ENCODE measurements at regions not wholly inside any gene's neighbourhood (a gene's known extent, or its start where the extent isn't known, plus 50 kb on each side); places are given as distances from the start of the nearest gene placed in this dataset.

DNA sequence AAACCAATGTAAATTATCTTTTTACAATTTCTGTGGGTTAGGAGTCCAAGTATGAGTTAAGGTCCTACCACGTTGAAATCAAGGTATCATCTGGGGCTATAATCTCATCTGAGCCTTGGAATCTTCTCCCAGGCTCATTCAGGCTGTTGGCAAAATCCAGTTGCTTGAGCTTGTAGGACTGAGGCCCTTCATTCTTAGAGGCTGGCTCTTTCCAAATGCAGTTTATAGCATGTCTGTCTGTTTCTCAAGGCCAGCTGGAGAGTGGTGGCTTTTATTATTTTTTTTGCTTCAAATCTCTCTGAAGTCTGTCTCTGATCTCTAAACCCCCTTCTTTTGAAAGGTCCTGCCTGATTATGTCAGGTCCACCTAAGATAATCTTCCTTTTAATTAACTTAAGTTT lies 177.2 kb upstream of the ASCC3 start:
- Histone ChIP-seq H3K4me1 (no peaks in the 10 kb centered on the region), H3K27ac (replicated peaks in 1 of 4) (no peak overlapping the region), H3K4me3 (no peak overlapping the region), H3K9me3 (peaks cover 0 to 11% (median 2%) of the 10 kb centered on the region in 4 donors), H3K27me3 (no peaks in the 10 kb centered on the region), H3K36me3 (no peaks in the 10 kb centered on the region)
- no peak for DNase-seq (ENCODE audit: extremely low spot score)
- TF ChIP-seq POLR2AphosphoS5 (IDR thresholded peaks at IDR 0.05), result no peak
- TF ChIP-seq EP300 (IDR thresholded peaks at IDR 0.05), result no peak
- TF ChIP-seq, protein P1, sequence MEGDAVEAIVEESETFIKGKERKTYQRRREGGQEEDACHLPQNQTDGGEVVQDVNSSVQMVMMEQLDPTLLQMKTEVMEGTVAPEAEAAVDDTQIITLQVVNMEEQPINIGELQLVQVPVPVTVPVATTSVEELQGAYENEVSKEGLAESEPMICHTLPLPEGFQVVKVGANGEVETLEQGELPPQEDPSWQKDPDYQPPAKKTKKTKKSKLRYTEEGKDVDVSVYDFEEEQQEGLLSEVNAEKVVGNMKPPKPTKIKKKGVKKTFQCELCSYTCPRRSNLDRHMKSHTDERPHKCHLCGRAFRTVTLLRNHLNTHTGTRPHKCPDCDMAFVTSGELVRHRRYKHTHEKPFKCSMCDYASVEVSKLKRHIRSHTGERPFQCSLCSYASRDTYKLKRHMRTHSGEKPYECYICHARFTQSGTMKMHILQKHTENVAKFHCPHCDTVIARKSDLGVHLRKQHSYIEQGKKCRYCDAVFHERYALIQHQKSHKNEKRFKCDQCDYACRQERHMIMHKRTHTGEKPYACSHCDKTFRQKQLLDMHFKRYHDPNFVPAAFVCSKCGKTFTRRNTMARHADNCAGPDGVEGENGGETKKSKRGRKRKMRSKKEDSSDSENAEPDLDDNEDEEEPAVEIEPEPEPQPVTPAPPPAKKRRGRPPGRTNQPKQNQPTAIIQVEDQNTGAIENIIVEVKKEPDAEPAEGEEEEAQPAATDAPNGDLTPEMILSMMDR (IDR thresholded peaks at IDR 0.05), result no peak
- TF ChIP-seq POLR2A (IDR thresholded peaks at IDR 0.05; ENCODE audit: low read depth), result no peak
- intact Hi-C loops (cut with DNase I), result loop anchor here (10.0 kb wide), 1 partner anchor 627 kb away; no protein-coding TSS in a partner anchor
- WGBS, result 45% methylated on average over 1 of the region's 1 CpG

DNA sequence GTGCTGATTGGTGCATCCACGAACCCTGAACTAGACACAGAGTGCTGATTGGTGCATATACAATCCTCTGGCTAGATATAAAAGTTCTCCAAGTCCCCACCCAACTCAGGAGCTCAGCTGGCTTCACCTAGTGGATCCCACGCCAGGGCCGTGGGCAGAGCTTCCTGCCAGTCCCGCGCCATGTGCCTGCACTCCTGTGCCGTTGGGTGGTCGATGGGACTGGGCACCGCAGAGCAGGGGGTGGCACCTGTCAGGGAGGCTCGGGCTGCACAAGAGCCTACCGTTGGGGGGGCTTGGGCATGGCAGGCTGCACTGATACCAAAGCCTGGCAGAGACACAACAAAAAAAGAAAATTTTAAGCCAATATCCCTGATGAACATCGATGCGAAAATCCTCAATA lies 185.4 kb upstream of the ASCC3 start:
- no peaks in the 10 kb centered on the region for H3K27me3 ChIP-seq
- WGBS, result 81% methylated on average over 5 of the region's 12 CpGs
- H3K4me3 ChIP-seq, result no peak overlapping the region
- H3K27ac ChIP-seq (replicated peaks in 1 of 4), result no peak overlapping the region
- H3K4me1 ChIP-seq, result no peaks in the 10 kb centered on the region
- no peaks in the 10 kb centered on the region for H3K36me3 ChIP-seq
- intact Hi-C loops (cut with DNase I), result no loop called here
- DNase-seq (ENCODE audit: extremely low spot score), result no peak
- no peak for TF ChIP-seq POLR2AphosphoS5 (IDR thresholded peaks at IDR 0.05)
- no peak for TF ChIP-seq EP300 (IDR thresholded peaks at IDR 0.05)
- TF ChIP-seq POLR2A (IDR thresholded peaks at IDR 0.05; ENCODE audit: low read depth), result no peak
- TF ChIP-seq, protein P1 (IDR thresholded peaks at IDR 0.05), result no peak
- H3K9me3 ChIP-seq, result peaks cover 0 to 13% (median 2%) of the 10 kb centered on the region in 4 donors

DNA sequence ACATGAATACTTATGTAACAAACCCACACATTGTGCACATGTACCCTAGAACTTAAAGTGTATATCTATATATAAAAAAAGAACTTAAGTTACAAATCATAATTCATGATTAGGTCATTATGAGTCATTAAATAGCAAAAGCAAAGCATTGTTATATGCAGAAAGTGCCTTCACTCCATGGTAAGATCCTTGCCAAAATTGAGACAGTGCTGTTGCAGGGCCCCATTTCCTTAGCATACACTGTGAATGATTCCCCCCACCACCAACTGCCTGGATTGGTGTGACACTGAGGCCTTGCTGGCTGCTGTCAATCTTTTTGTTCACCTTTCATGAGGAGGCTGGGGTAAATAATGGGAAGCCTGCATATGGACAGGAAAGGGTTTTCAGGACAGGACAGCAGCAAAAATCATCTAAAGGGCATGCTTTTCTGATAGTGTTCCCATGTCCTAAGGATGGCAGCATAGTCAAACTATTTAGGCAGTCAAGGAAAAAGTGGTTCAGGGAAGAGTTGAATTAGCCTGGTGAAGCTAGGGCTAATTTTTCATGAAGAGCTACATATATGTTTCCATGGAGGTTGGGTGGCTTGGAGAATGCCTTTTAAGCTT lies 188.2 kb upstream of the ASCC3 start:
- H3K27ac ChIP-seq (replicated peaks in 1 of 4), result no peak overlapping the region
- H3K9me3 ChIP-seq, result peaks cover 0 to 13% (median 2%) of the 10 kb centered on the region in 4 donors
- no peaks in the 10 kb centered on the region for H3K4me1 ChIP-seq
- no peaks in the 10 kb centered on the region for H3K36me3 ChIP-seq
- intact Hi-C loops (cut with DNase I), result no loop called here
- DNase-seq (ENCODE audit: extremely low spot score), result no peak
- TF ChIP-seq POLR2AphosphoS5 (IDR thresholded peaks at IDR 0.05), result no peak
- TF ChIP-seq EP300 (IDR thresholded peaks at IDR 0.05), result no peak
- no peak for TF ChIP-seq POLR2A (IDR thresholded peaks at IDR 0.05; ENCODE audit: low read depth)
- TF ChIP-seq, protein P1 (IDR thresholded peaks at IDR 0.05), result no peak
- H3K27me3 ChIP-seq, result no peaks in the 10 kb centered on the region
- no peak overlapping the region for H3K4me3 ChIP-seq

DNA sequence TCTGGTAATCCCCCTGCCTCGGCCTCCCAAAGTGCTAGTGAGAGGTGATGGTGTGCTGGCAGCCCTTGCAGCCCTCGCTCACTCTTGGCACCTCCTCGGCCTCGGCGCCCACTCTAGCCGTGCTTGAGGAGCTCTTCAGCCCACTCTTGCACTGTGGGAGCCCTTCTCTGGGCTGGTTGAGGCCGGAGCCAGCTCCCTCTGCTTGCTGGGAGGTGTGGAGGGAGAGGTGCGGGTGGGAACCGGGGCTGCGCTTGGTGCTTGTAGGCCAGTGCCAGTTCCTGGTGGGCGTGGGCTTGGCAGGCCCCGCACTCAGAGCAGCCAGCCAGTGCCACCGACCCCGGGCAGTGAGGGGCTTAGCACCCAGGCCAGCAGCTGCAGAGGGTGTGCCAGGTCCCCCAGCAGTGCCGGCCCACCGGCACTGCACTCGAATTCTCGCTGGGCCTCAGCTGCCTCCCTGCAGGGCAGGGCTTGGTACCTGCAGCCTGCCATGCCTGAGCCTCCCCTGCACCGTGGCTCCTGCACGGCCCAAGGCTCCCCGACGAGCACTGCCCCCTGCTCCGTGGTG lies 189.0 kb upstream of the ASCC3 start:
- TF ChIP-seq, protein P1 (IDR thresholded peaks at IDR 0.05), result no peak
- TF ChIP-seq POLR2AphosphoS5 (IDR thresholded peaks at IDR 0.05), result no peak
- TF ChIP-seq EP300 (IDR thresholded peaks at IDR 0.05), result no peak
- TF ChIP-seq POLR2A (IDR thresholded peaks at IDR 0.05; ENCODE audit: low read depth), result no peak
- Histone ChIP-seq H3K4me3 (no peak overlapping the region), H3K36me3 (no peaks in the 10 kb centered on the region), H3K4me1 (no peaks in the 10 kb centered on the region), H3K27me3 (no peaks in the 10 kb centered on the region), H3K9me3 (peaks cover 0 to 13% (median 2%) of the 10 kb centered on the region in 4 donors), H3K27ac (replicated peaks in 1 of 4) (no peak overlapping the region)
- WGBS, result 100% methylated on average over 15 of the region's 23 CpGs
- intact Hi-C loops (cut with DNase I), result no loop called here
- DNase-seq (ENCODE audit: extremely low spot score), result no peak
